Stimulated activated CD4-positive, alpha-beta T cell treated with anti-CD3 and anti-CD28 coated beads, Interleukin-4, amount 100 ng/mL, for 1 hour (primary cell): ENCODE measurements at regions not wholly inside any gene's neighbourhood (a gene's known extent, or its start where the extent isn't known, plus 50 kb on each side); places are given as distances from the start of the nearest gene placed in this dataset.
"Not testable (repeated sequence)": the region's sequence is repeated elsewhere in the genome, so short reads cannot be mapped to it uniquely, and the experiment has no call there.

Experiments used
- DNase-seq: peaks from one replicate; pipeline ENCODE4 v3.0.0-alpha.2; 2020

- no peak for DNase-seq
Measured at GRCh38 chr2:7609974-7610373, 692.8 kb downstream of the RNF144A start.

GRCh38 chr2:7611750-7612149 lies 694.5 kb downstream of the RNF144A start:
- no peak for DNase-seq

GRCh38 chr2:7612969-7613368 lies 695.8 kb downstream of the RNF144A start:
- no peak for DNase-seq

GRCh38 chr2:7613831-7614230 lies 696.6 kb downstream of the RNF144A start:
- DNase-seq = no peak

- no peak for DNase-seq
Measured at GRCh38 chr2:7618031-7618430, 700.8 kb downstream of the RNF144A start.

- DNase-seq = no peak
Measured at GRCh38 chr2:7619203-7619970, 702.2 kb downstream of the RNF144A start.

- DNase-seq = no peak
Measured at GRCh38 chr2:7620255-7620654, 703.0 kb downstream of the RNF144A start.

GRCh38 chr2:7621018-7621814 lies 704.0 kb downstream of the RNF144A start:
- DNase-seq = no peak

- DNase-seq = no peak
Measured at GRCh38 chr2:7625392-7626138, 708.4 kb downstream of the RNF144A start.

GRCh38 chr2:7626139-7626537 lies 708.9 kb downstream of the RNF144A start:
- no peak for DNase-seq

- DNase-seq = no peak
Measured at GRCh38 chr2:7627583-7627982, 710.4 kb downstream of the RNF144A start.

GRCh38 chr2:7632420-7632819 lies 715.2 kb downstream of the RNF144A start:
- no peak for DNase-seq

GRCh38 chr2:7633566-7634153 lies 716.4 kb downstream of the RNF144A start:
- no peak for DNase-seq

GRCh38 chr2:7634409-7634808 lies 717.2 kb downstream of the RNF144A start:
- DNase-seq = no peak

- DNase-seq = no peak
Measured at GRCh38 chr2:7639476-7639875, 722.3 kb downstream of the RNF144A start.

- DNase-seq = not testable (repeated sequence)
Measured at GRCh38 chr2:7641272-7641671, 724.1 kb downstream of the RNF144A start.

GRCh38 chr2:7646024-7646423 lies 728.8 kb downstream of the RNF144A start:
- no peak for DNase-seq

GRCh38 chr2:7646661-7647060 lies 729.4 kb downstream of the RNF144A start:
- DNase-seq = no peak

GRCh38 chr2:7648221-7648795 lies 731.1 kb downstream of the RNF144A start:
- DNase-seq = no peak

GRCh38 chr2:7649461-7650228 lies 732.4 kb downstream of the RNF144A start:
- DNase-seq = no peak

- no peak for DNase-seq
Measured at GRCh38 chr2:7653617-7654016, 736.4 kb downstream of the RNF144A start.

- no peak for DNase-seq
Measured at GRCh38 chr2:7655629-7656028, 738.4 kb downstream of the RNF144A start.
